GM10248 (cell line): ENCODE measurements at regions not wholly inside any gene's neighbourhood (a gene's known extent, or its start where the extent isn't known, plus 50 kb on each side); places are given as distances from the start of the nearest gene placed in this dataset.
"Not testable (repeated sequence)": the region's sequence is repeated elsewhere in the genome, so short reads cannot be mapped to it uniquely, and the experiment has no call there.

Source experiments
- CTCF ChIA-PET: fragments of 300-600 bp; sonication (Branson Sonifier 250); formaldehyde crosslinking; extraction: SDS; loops from one replicate; lab custom pipeline; 2021; ENCODE audit warnings: antibody characterized with exemption; lab: Yijun Ruan, JAX
- POLR2A ChIA-PET: fragments of 350-650 bp; sonication (Branson Sonifier 250); formaldehyde crosslinking; extraction: SDS; loops from one replicate; lab custom pipeline; 2020; ENCODE audit warnings: antibody characterized with exemption; lab: Yijun Ruan, JAX
- DNase-seq: peaks from one replicate; pipeline ENCODE4 v3.0.0; 2012; ENCODE audit errors: extremely low spot score
- CTCF ChIP-seq: IDR thresholded peaks from 2 replicates; pipeline ENCODE4 v1.5.1; 2012; ENCODE audit warnings: mild to moderate bottlenecking, low read depth; ENCODE audit errors: extremely low read depth, missing control alignments, control extremely low read depth

DNA sequence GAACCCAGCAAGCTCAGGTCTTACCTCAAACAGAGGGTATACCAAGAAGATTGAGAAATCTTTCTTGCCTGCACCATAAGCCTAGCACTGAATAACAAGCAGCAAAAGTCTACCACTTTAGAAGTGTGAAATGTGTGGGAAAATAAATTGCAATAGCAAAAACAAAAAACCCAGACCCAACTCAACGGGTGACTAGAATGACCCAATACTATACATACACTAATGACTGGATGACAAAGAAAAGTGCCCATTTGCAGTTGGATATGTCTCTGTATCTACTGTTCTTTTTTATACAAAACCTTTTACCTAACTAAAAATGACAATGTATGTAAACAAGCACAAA lies 950.6 kb downstream of the TRIB2 start:
- CTCF ChIA-PET, result interaction anchor here (0.8 to 1.4 kb wide), 2 partner anchors 9 to 11 kb away, joined by 3 to 4 read pairs; no protein-coding TSS in a partner anchor
- TF ChIP-seq CTCF, result no peak
- no peak for DNase-seq
- POLR2A ChIA-PET, result no interaction called here

GRCh38 chr2:13669607-13670006 lies 952.9 kb downstream of the TRIB2 start:
- ChIA-PET CTCF (no interaction called here), POLR2A (interaction anchor here (0.5 kb wide), 1 partner anchor 598 kb away, joined by 4 read pairs; no protein-coding TSS in a partner anchor)
- TF ChIP-seq CTCF, result no peak
- DNase-seq, result no peak

DNA sequence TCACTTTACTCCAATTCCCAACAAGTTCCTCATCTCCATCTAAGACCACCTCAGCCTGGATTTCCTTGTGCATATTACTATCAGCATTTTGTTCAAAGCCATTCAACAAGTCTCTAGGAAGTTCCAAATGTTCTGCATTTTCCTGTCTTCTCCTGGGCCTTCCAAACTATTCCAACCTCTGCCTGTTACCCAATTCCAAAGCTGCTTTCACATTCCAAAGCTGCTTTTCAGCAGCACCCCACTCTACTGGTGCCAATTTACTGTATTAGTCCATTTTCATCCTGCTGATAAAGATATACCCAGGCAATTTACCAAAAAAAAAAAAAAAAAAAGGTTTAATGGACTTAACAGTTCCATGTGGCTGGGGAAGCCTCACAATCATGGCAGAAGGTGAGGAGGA lies 957.1 kb downstream of the TRIB2 start:
- CTCF ChIA-PET, POLR2A ChIA-PET, DNase-seq: not testable (repeated sequence)

- ChIA-PET CTCF (interaction anchor here (0.7 kb wide), 1 partner anchor 9 kb away, joined by 3 read pairs; no protein-coding TSS in a partner anchor), POLR2A (no interaction called here)
- TF ChIP-seq CTCF, result no peak
- DNase-seq, result no peak
Measured at GRCh38 chr2:13676269-13676668, 956.2 kb upstream of the LRATD1 start.

- ChIA-PET POLR2A (no interaction called here), CTCF (interaction anchor here (1.2 kb wide), 1 partner anchor 10 kb away, joined by 3 read pairs; no protein-coding TSS in a partner anchor)
- no peak for TF ChIP-seq CTCF
Measured at GRCh38 chr2:13681936-13682335, 950.6 kb upstream of the LRATD1 start.

DNA sequence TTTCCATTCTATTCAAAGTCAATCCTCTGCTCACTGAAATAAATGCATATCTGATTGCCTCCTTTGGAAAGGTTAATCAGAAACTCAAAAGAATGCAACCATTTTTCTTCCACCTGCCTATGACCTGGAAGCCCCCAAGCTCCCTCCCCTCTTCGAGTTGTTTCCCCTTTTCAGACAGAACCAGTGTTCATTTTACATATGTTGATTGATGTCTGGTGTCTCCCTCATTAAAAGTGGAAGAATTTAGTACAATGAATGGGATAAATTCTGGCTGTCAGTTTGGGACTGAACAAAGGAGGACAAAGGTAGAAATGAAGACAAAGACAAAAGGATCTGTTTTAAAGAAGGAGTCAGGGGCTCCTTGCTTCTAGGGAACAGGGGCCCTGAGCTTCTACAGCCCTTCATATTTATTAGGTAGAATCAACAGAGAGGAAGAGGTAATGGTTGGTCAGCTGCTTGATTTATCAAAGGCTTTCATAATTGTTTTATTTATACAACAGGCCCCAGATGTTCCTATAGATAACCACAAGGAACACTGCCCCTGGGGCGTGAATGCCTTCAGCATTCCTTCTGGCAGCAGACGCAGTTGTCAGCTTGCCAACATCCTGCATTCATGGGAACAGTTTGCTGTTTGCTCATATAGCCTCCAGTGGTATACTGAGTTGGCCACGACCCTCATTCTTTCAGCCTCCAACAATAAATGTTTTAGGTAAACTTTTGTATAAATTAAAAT lies 949.8 kb upstream of the LRATD1 start:
- ChIA-PET POLR2A (no interaction called here), CTCF (interaction anchor here (1.2 kb wide), 1 partner anchor 9 kb away, joined by 3 read pairs; no protein-coding TSS in a partner anchor)
- no peak for DNase-seq

More at GRCh38 chr2:13681936-13682335, 950.6 kb upstream of the LRATD1 start:
- DNase-seq, result no peak

More for the DNA sequence above, 949.8 kb upstream of the LRATD1 start:
- TF ChIP-seq CTCF, result no peak
